GM23338 (cell line): ENCODE measurements at regions not wholly inside any gene's neighbourhood (a gene's known extent, or its start where the extent isn't known, plus 50 kb on each side); places are given as distances from the start of the nearest gene placed in this dataset.
A peak's percentile ranks its signal among the peaks of the same experiment; 100 is the strongest.

ENCODE experiments used
- ATAC-seq: fragments of 200-7000 bp; cut with Tn5 transposase; 3 replicates; pipeline ENCODE4 v1.9.1; 2020
- DNase-seq: peaks from one replicate; pipeline ENCODE4 v3.0.0-alpha.2; 2015; ENCODE audit warnings: low spot score
- H2AFZ ChIP-seq: fragments of 200-600 bp; sonication (generic); 2 replicates; pipeline ENCODE4 v1.8.0; 2016; ENCODE audit warnings: antibody characterized with exemption, mild to moderate bottlenecking, moderate library complexity
- H3F3A ChIP-seq: fragments of 200-600 bp; sonication (generic); replicated peaks from 2 replicates; pipeline ENCODE4 v1.8.0; 2017; ENCODE audit warnings: antibody characterized with exemption, mixed run types, low read depth
- H3K27ac ChIP-seq: fragments of 200-600 bp; sonication (generic); 2 replicates; pipeline ENCODE4 v1.6.1; 2016; ENCODE audit warnings: low read depth
- H3K27me3 ChIP-seq: fragments of 200-600 bp; sonication (generic); 2 replicates; pipeline ENCODE4 v1.8.0; 2016; ENCODE audit warnings: mild to moderate bottlenecking, mixed run types, moderate library complexity; ENCODE audit not compliant: insufficient read depth
- H3K36me3 ChIP-seq: fragments of 200-600 bp; sonication (generic); 2 replicates; pipeline ENCODE4 v1.8.0; 2016; ENCODE audit warnings: mild to moderate bottlenecking; ENCODE audit not compliant: insufficient read depth
- H3K4me1 ChIP-seq: fragments of 200-600 bp; sonication (generic); 2 replicates; pipeline ENCODE4 v1.8.0; 2016; ENCODE audit warnings: mild to moderate bottlenecking, moderate library complexity; ENCODE audit not compliant: insufficient read depth
- H3K4me2 ChIP-seq: fragments of 200-600 bp; sonication (generic); 2 replicates; pipeline ENCODE4 v1.7.1; 2017; ENCODE audit warnings: mixed run types
- H3K4me3 ChIP-seq: fragments of 200-600 bp; sonication (generic); 2 replicates; pipeline ENCODE4 v1.6.1; 2016; ENCODE audit warnings: mixed run types
- H3K79me2 ChIP-seq: fragments of 200-600 bp; sonication (generic); replicated peaks from 2 replicates; pipeline ENCODE4 v1.8.0; 2017; ENCODE audit warnings: mild to moderate bottlenecking; ENCODE audit not compliant: insufficient read depth
- H3K9me2 ChIP-seq: fragments of 200-600 bp; sonication (generic); 2 replicates; pipeline ENCODE4 v1.8.0; 2017; ENCODE audit not compliant: insufficient read depth
- H4K20me1 ChIP-seq: fragments of 200-600 bp; sonication (generic); replicated peaks from 2 replicates; pipeline ENCODE4 v1.8.0; 2017; ENCODE audit warnings: mild to moderate bottlenecking; ENCODE audit not compliant: insufficient read depth
- H3K27ac Mint-ChIP-seq: 2 replicates; pipeline ENCODE4 v1.8.0; 2020; ENCODE audit warnings: inconsistent platforms, mild to moderate bottlenecking, moderate library complexity, mixed read lengths
- H3K27me3 Mint-ChIP-seq: 3 replicates; pipeline ENCODE4 v1.8.0; 2022; ENCODE audit warnings: low read depth, mild to moderate bottlenecking, moderate library complexity, mixed read lengths, inconsistent platforms; ENCODE audit not compliant: insufficient read depth, poor library complexity
- H3K36me3 Mint-ChIP-seq: 3 replicates; pipeline ENCODE4 v1.8.0; 2021; ENCODE audit warnings: low read depth, mild to moderate bottlenecking, inconsistent platforms, moderate library complexity, mixed read lengths
- H3K4me1 Mint-ChIP-seq: 3 replicates; pipeline ENCODE4 v1.8.0; 2020; ENCODE audit warnings: mild to moderate bottlenecking, inconsistent platforms, mixed read lengths
- H3K4me3 Mint-ChIP-seq: 3 replicates; pipeline ENCODE4 v1.8.0; 2021; ENCODE audit warnings: moderate library complexity, mild to moderate bottlenecking, inconsistent platforms, mixed read lengths
- H3K9me3 Mint-ChIP-seq: 3 replicates; pipeline ENCODE4 v1.8.0; 2020; ENCODE audit warnings: moderate library complexity, mild to moderate bottlenecking, inconsistent platforms, mixed read lengths
- CREB1 ChIP-seq: fragments of 250-450 bp; sonication (Bioruptor Pico); IDR thresholded peaks from 2 replicates; pipeline ENCODE4 v1.5.0; 2020; ENCODE audit warnings: low read depth, mild to moderate bottlenecking, moderate library complexity
- ETS1 ChIP-seq: IDR thresholded peaks from 2 replicates; pipeline ENCODE4 v1.6.1; 2016; ENCODE audit warnings: antibody characterized with exemption
- EZH2 ChIP-seq: fragments of 200-600 bp; sonication (generic); IDR thresholded peaks from one replicate; pipeline ENCODE4 v1.8.0; 2017; ENCODE audit warnings: antibody characterized with exemption, mild to moderate bottlenecking, low read depth; ENCODE audit not compliant: unreplicated experiment
- JUNB ChIP-seq: IDR thresholded peaks from one replicate; pipeline ENCODE4 v1.6.1; 2016; ENCODE audit warnings: antibody characterized with exemption; ENCODE audit not compliant: unreplicated experiment
- REST ChIP-seq: IDR thresholded peaks from one replicate; pipeline ENCODE4 v1.6.1; 2018; ENCODE audit warnings: antibody characterized with exemption; ENCODE audit not compliant: unreplicated experiment
- STAT1 ChIP-seq: IDR thresholded peaks from one replicate; pipeline ENCODE4 v1.6.1; 2016; ENCODE audit warnings: antibody characterized with exemption; ENCODE audit not compliant: unreplicated experiment
- ZNF114 ChIP-seq: fragments of 250-450 bp; sonication (Bioruptor Pico); IDR thresholded peaks from 2 replicates; pipeline ENCODE4 v1.5.0; 2020; ENCODE audit warnings: mild to moderate bottlenecking, moderate library complexity
- ZNF462 ChIP-seq: fragments of 250-450 bp; sonication (Bioruptor Pico); IDR thresholded peaks from 2 replicates; pipeline ENCODE4 v1.5.0; 2020; ENCODE audit warnings: mild to moderate bottlenecking, moderate library complexity

GRCh38 chr7:41877118-41877517 is 174.2 kb upstream of the INHBA start:
- ATAC-seq (peak; percentile 57; the same call in 2 of the 3 replicates), DNase-seq (peak; percentile 9)
- Mint-ChIP-seq H3K36me3 (no peaks in the 10 kb centered on the region), H3K4me1 (peaks cover 6% of the 10 kb centered on the region; the same call in 2 of the 3 replicates), H3K4me3 (no peak overlapping the region), H3K27me3 (peaks cover 1% of the 10 kb centered on the region), H3K27ac (no peak overlapping the region), H3K9me3 (no peaks in the 10 kb centered on the region)
- H2AFZ ChIP-seq, result no peak overlapping the region
- no peaks in the 10 kb centered on the region for H3F3A ChIP-seq
- no peak overlapping the region for H3K27ac ChIP-seq
- no peak overlapping the region for H3K4me3 ChIP-seq
- peaks cover 16% of the 10 kb centered on the region for H3K9me2 ChIP-seq
- H3K4me2 ChIP-seq, result no peak overlapping the region
- no peak for TF ChIP-seq ETS1
- no peak for TF ChIP-seq CREB1
- no peak for TF ChIP-seq REST
- TF ChIP-seq ZNF114 (CRISPR knock-in tag), result no peak
- no peak for TF ChIP-seq JUNB
- no peak for TF ChIP-seq STAT1
- TF ChIP-seq EZH2, result no peak
- H3K36me3 ChIP-seq, result no peaks in the 10 kb centered on the region; the same call in 1 of the 2 replicates
- no peaks in the 10 kb centered on the region for H3K79me2 ChIP-seq
- no peaks in the 10 kb centered on the region for H4K20me1 ChIP-seq
- H3K4me1 ChIP-seq, result peaks cover 8% of the 10 kb centered on the region; the same call in 1 of the 2 replicates
- no peaks in the 10 kb centered on the region for H3K27me3 ChIP-seq

- ATAC-seq (no peak), DNase-seq (no peak)
- peaks cover 3% of the 10 kb centered on the region; the same call in 2 of the 3 replicates for H3K4me1 Mint-ChIP-seq
- H3K36me3 ChIP-seq, result no peaks in the 10 kb centered on the region; the same call in 1 of the 2 replicates
- H2AFZ ChIP-seq, result no peak overlapping the region
- H3K9me2 ChIP-seq, result peaks cover 15% of the 10 kb centered on the region
- peaks cover 8% of the 10 kb centered on the region; the same call in 1 of the 2 replicates for H3K4me1 ChIP-seq
- no peaks in the 10 kb centered on the region for H3K79me2 ChIP-seq
- H3K27me3 ChIP-seq, result no peaks in the 10 kb centered on the region
- H3K27ac ChIP-seq, result no peak overlapping the region
- no peak overlapping the region for H3K4me3 Mint-ChIP-seq
- peaks cover 3% of the 10 kb centered on the region for H3K27me3 Mint-ChIP-seq
- H3K4me2 ChIP-seq, result no peak overlapping the region
- H3K9me3 Mint-ChIP-seq, result no peaks in the 10 kb centered on the region
- H4K20me1 ChIP-seq, result no peaks in the 10 kb centered on the region
- H3K36me3 Mint-ChIP-seq, result no peaks in the 10 kb centered on the region
- H3F3A ChIP-seq, result no peaks in the 10 kb centered on the region
- no peak overlapping the region for H3K4me3 ChIP-seq
- no peak overlapping the region for H3K27ac Mint-ChIP-seq
- TF ChIP-seq ZNF462 (no peak), ZNF114 (CRISPR knock-in tag) (no peak), JUNB (no peak), EZH2 (no peak), STAT1 (no peak)
These were observed 172.6 kb upstream of the INHBA start for GRCh38 chr7:41875513-41875912.
